Osteocyte (in vitro differentiated cells): ENCODE measurements at regions not wholly inside any gene's neighbourhood (a gene's known extent, or its start where the extent isn't known, plus 50 kb on each side); places are given as distances from the start of the nearest gene placed in this dataset.
A peak's percentile ranks its signal among the peaks of the same experiment; 100 is the strongest.

ENCODE experiments used
- DNase-seq: peaks from one replicate; pipeline ENCODE4 v3.0.0; 2021; ENCODE audit warnings: mixed read lengths; ENCODE audit not compliant: unreplicated experiment; ENCODE audit errors: extremely low spot score
- H3K27ac Mint-ChIP-seq: one replicate; pipeline ENCODE4 v1.8.0; 2021; ENCODE audit warnings: mild to moderate bottlenecking, mixed read lengths; ENCODE audit not compliant: unreplicated experiment
- H3K27me3 Mint-ChIP-seq: one replicate; pipeline ENCODE4 v1.8.0; 2021; ENCODE audit warnings: mixed read lengths; ENCODE audit not compliant: unreplicated experiment
- H3K36me3 Mint-ChIP-seq: one replicate; pipeline ENCODE4 v1.8.0; 2021; ENCODE audit warnings: mixed read lengths; ENCODE audit not compliant: unreplicated experiment
- H3K4me1 Mint-ChIP-seq: one replicate; pipeline ENCODE4 v1.8.0; 2021; ENCODE audit warnings: mixed read lengths; ENCODE audit not compliant: unreplicated experiment
- H3K4me3 Mint-ChIP-seq: one replicate; pipeline ENCODE4 v1.8.0; 2021; ENCODE audit warnings: mild to moderate bottlenecking, moderate library complexity, mixed read lengths; ENCODE audit not compliant: unreplicated experiment
- H3K9me3 Mint-ChIP-seq: one replicate; pipeline ENCODE4 v1.8.0; 2021; ENCODE audit warnings: mixed read lengths; ENCODE audit not compliant: unreplicated experiment
- TF ChIP-seq, protein P1 (sequence below): fragments of 200-600 bp; sonication (generic); IDR thresholded peaks from 2 replicates; pipeline ENCODE4 v1.5.0; 2021; ENCODE audit warnings: antibody characterized with exemption, mild to moderate bottlenecking, moderate library complexity

DNA sequence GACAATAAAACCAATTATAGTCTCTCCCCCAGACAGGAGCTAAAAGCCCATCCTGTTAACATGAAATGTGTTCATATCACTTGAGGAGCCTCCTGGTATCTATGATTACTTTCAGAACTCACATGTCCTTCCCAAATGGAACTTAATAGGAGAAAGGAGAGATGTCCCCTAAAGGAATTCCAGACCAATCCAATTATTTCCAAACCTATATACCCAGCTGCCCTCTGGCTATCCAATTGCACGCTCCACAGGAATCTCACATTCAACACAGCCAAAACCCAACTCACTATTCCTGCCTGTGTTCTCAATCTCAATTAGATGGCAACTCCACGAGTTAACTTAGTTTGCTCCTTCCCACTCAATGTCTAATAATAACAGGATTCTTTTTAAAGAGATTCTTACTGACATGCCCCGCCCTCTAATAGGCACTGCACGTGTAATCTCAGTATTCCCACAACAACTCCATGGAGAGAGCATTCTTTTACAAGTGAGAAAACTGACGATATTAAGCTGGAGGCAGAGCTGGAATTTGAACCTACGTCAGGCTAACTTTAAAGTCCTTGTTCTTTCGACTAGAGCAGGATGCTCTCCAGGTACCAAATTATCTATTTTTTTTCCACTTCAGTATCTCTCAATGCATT lies 59.1 kb upstream of the SEC16B start:
- H3K9me3 Mint-ChIP-seq = no peaks in the 10 kb centered on the region
- H3K36me3 Mint-ChIP-seq = no peaks in the 10 kb centered on the region
- TF ChIP-seq, protein P1, sequence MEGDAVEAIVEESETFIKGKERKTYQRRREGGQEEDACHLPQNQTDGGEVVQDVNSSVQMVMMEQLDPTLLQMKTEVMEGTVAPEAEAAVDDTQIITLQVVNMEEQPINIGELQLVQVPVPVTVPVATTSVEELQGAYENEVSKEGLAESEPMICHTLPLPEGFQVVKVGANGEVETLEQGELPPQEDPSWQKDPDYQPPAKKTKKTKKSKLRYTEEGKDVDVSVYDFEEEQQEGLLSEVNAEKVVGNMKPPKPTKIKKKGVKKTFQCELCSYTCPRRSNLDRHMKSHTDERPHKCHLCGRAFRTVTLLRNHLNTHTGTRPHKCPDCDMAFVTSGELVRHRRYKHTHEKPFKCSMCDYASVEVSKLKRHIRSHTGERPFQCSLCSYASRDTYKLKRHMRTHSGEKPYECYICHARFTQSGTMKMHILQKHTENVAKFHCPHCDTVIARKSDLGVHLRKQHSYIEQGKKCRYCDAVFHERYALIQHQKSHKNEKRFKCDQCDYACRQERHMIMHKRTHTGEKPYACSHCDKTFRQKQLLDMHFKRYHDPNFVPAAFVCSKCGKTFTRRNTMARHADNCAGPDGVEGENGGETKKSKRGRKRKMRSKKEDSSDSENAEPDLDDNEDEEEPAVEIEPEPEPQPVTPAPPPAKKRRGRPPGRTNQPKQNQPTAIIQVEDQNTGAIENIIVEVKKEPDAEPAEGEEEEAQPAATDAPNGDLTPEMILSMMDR = no peak
- peaks cover 23% of the 10 kb centered on the region for H3K4me1 Mint-ChIP-seq
- no peak for DNase-seq
- no peaks in the 10 kb centered on the region for H3K27me3 Mint-ChIP-seq
- H3K27ac Mint-ChIP-seq = no peak overlapping the region
- no peak overlapping the region for H3K4me3 Mint-ChIP-seq

DNA sequence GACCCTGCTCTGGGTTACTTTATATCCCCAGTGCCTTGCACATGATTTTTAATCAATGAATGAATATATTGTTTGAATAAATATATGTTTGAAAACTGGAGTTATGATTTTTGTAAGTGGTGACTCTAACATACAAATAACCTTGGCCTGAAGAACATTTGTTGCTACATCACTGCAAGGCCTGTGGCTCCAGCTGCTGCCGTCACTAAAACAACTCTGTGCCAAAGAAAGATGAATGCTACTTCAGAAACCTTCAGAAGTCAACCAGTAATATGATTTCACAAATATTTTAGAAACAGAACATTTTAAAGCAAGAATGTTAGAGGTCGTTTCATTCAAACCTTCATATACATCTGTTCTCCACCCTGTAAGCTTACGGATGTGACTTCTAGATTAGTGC lies 60.6 kb upstream of the SEC16B start:
- no peak for DNase-seq
- TF ChIP-seq, protein P1 = no peak
- H3K4me1 Mint-ChIP-seq = peaks cover 18% of the 10 kb centered on the region
- H3K27me3 Mint-ChIP-seq = no peaks in the 10 kb centered on the region
- no peaks in the 10 kb centered on the region for H3K9me3 Mint-ChIP-seq
- no peak overlapping the region for H3K4me3 Mint-ChIP-seq
- H3K36me3 Mint-ChIP-seq = no peaks in the 10 kb centered on the region
- H3K27ac Mint-ChIP-seq = no peak overlapping the region

DNA sequence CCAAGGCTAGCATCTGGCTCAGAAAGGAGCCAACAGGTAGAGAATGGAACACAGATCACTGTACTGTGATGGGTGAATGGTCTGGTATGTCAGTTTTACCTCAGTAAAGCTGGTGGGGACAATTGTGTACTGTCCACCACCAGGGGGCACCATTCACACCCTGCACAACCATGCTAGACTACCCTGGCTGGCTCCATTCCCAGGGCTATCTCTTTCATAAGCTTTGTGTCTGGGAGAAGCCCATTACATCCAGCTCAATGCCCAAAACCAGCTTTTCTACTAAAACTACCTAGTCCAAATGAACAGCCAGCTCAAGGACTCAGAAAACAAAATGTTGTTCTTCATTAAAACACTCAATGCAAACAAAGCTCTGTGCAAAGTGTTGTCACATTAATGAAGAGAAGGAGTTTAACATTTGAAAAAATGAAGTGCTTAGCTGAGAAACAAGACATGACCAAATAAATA lies 62.0 kb upstream of the RASAL2 start:
- peaks cover 13% of the 10 kb centered on the region for H3K4me1 Mint-ChIP-seq
- no peaks in the 10 kb centered on the region for H3K27me3 Mint-ChIP-seq
- peak; percentile 92 for DNase-seq
- no peak overlapping the region for H3K4me3 Mint-ChIP-seq
- H3K27ac Mint-ChIP-seq = no peak overlapping the region
- TF ChIP-seq, protein P1 = peak; percentile 90
- no peaks in the 10 kb centered on the region for H3K36me3 Mint-ChIP-seq
- no peaks in the 10 kb centered on the region for H3K9me3 Mint-ChIP-seq

DNA sequence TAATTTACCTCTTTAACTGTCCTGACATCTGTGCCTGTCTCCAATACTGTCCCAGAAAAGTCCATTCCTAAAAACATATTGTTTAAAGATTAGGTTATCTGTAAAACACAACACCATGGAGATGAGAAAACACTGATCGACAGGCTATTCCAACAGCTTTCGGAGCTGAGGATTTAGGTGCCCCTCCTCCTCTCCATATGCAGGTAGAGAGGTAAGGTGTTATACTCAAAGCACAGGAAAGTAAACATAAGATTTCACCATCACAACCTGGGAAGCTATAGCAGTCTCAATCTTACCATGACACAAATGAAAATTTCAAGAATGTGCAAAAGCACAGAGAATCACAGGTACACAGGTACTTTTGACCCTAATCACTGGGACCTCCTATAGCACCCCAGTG lies 60.9 kb upstream of the RASAL2 start:
- Mint-ChIP-seq H3K9me3 (no peaks in the 10 kb centered on the region), H3K4me1 (peaks cover 16% of the 10 kb centered on the region), H3K4me3 (no peak overlapping the region), H3K27me3 (no peaks in the 10 kb centered on the region), H3K36me3 (no peaks in the 10 kb centered on the region), H3K27ac (no peak overlapping the region)
- no peak for DNase-seq
- TF ChIP-seq, protein P1 = no peak

DNA sequence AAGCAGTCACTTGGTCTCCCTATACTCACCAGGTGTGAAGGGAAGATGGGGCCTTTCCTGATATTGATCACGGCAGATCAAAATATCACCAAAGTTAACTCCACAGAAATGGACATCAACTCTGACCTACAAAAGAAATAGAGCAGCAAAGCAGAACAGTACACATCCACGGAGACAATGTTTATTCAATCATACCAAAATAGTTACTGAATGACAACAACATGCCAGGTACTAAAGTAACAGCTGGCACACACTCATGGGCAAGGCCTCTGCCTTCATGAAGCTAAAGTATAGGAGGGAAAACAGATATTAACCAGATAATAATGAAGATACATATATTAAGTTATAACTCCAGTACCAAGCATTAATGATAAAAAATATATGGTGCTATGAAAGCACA lies 59.2 kb upstream of the RASAL2 start:
- H3K4me3 Mint-ChIP-seq = no peak overlapping the region

More for the DNA sequence above, 59.2 kb upstream of the RASAL2 start:
- no peaks in the 10 kb centered on the region for H3K27me3 Mint-ChIP-seq
- no peaks in the 10 kb centered on the region for H3K9me3 Mint-ChIP-seq
- DNase-seq = no peak
- H3K4me1 Mint-ChIP-seq = peaks cover 14% of the 10 kb centered on the region
- H3K27ac Mint-ChIP-seq = no peak overlapping the region
- TF ChIP-seq, protein P1 = no peak
- H3K36me3 Mint-ChIP-seq = no peaks in the 10 kb centered on the region
